Fibroblast of villous mesenchyme (primary cell): ENCODE measurements at regions not wholly inside any gene's neighbourhood (a gene's known extent, or its start where the extent isn't known, plus 50 kb on each side); places are given as distances from the start of the nearest gene placed in this dataset.

Experiments
- DNase-seq: peaks from one replicate; pipeline ENCODE4 v3.0.0-alpha.2; 2010; ENCODE audit warnings: low read depth
- H3K4me3 ChIP-seq: 2 replicates; pipeline ENCODE4 v1.5.1; 2011; ENCODE audit warnings: low read depth, mild to moderate bottlenecking, low read length
- CTCF ChIP-seq: IDR thresholded peaks from 2 replicates; pipeline ENCODE4 v1.5.1; 2012; ENCODE audit warnings: low read depth, mild to moderate bottlenecking, low read length; ENCODE audit not compliant: insufficient read depth

- no peak for DNase-seq
- no peak for TF ChIP-seq CTCF
- H3K4me3 ChIP-seq = no peak overlapping the region
Observed at GRCh38 chr18:78129260-78129659, 850.4 kb upstream of the SALL3 start.

GRCh38 chr18:78130232-78131195 is 849.1 kb upstream of the SALL3 start:
- no peak for TF ChIP-seq CTCF
- no peak for DNase-seq
- H3K4me3 ChIP-seq = no peak overlapping the region

GRCh38 chr18:78133729-78134128 is 845.9 kb upstream of the SALL3 start:
- DNase-seq = no peak
- TF ChIP-seq CTCF = no peak
- no peak overlapping the region for H3K4me3 ChIP-seq

GRCh38 chr18:78136986-78137385 is 842.6 kb upstream of the SALL3 start:
- H3K4me3 ChIP-seq = no peak overlapping the region
- no peak for DNase-seq
- no peak for TF ChIP-seq CTCF

- no peak for TF ChIP-seq CTCF
- no peak overlapping the region for H3K4me3 ChIP-seq
- no peak for DNase-seq
Observed at GRCh38 chr18:78138983-78139496, 840.6 kb upstream of the SALL3 start.

GRCh38 chr18:78140294-78140693 is 839.3 kb upstream of the SALL3 start:
- TF ChIP-seq CTCF = no peak
- no peak for DNase-seq
- H3K4me3 ChIP-seq = no peak overlapping the region
